Transverse colon (tissue), 4 donors: ENCODE measurements at regions not wholly inside any gene's neighbourhood (a gene's known extent, or its start where the extent isn't known, plus 50 kb on each side); places are given as distances from the start of the nearest gene placed in this dataset.

Experiments used
- DNase-seq: peaks from one replicate; pipeline ENCODE4 v3.0.0-alpha.2; 2019
- H3K27ac ChIP-seq, 4 donors: fragments of 200-600 bp; sonication (generic); 2 replicates each; pipeline ENCODE4 v1.5.1; 2016 to 2018; ENCODE audit warnings: inconsistent platforms in 4 of 4
- H3K27me3 ChIP-seq: fragments of 200-600 bp; sonication (generic); 2 replicates; pipeline ENCODE4 v1.5.1; 2017; ENCODE audit warnings: inconsistent platforms
- H3K36me3 ChIP-seq, 4 donors: fragments of 200-600 bp; sonication (generic); 2 replicates each; pipeline ENCODE4 v1.5.1; 2017 to 2019; ENCODE audit warnings: inconsistent platforms in 4 of 4
- H3K4me1 ChIP-seq, 4 donors: fragments of 200-600 bp; sonication (generic); 2 replicates each; pipeline ENCODE4 v1.5.1; 2017 to 2020; ENCODE audit warnings: inconsistent platforms in 4 of 4
- H3K4me3 ChIP-seq, 4 donors: fragments of 200-600 bp; sonication (generic); 1 replicate in 1 of 4; 2 replicates in 3 of 4; pipeline versions ENCODE4 v1.5.1 to v1.6.1; 2017 to 2019; ENCODE audit warnings: inconsistent platforms in 4 of 4
- H3K9me3 ChIP-seq, 2 donors: fragments of 200-600 bp; sonication (generic); 2 replicates each; pipeline ENCODE4 v1.5.1; 2017 to 2019; ENCODE audit warnings: inconsistent platforms in 2 of 2
- CTCF ChIP-seq, 5 experiments: fragments of 200-600 bp in 3 of 5; fragments of 450-650 bp in 2 of 5; sonication (generic) in 3 of 5; IDR thresholded peaks; 1 replicate in 2 of 5; 2 replicates in 3 of 5; pipeline ENCODE4 v1.5.1; 2016 to 2017; ENCODE audit warnings: antibody characterized with exemption in 5 of 5, inconsistent platforms in 3 of 5, mild to moderate bottlenecking in 2 of 5, moderate library complexity in 1 of 5
- EP300 ChIP-seq: sonication (generic); formaldehyde crosslinking; IDR thresholded peaks from one replicate; pipeline ENCODE4 v1.6.1; 2017; ENCODE audit warnings: antibody characterized with exemption, low read depth
- POLR2A ChIP-seq: fragments of 450-650 bp; IDR thresholded peaks from one replicate; pipeline ENCODE4 v1.6.1; 2016; ENCODE audit warnings: antibody characterized with exemption, mild to moderate bottlenecking, moderate library complexity
- POLR2AphosphoS5 ChIP-seq, 3 donors: sonication (generic); formaldehyde crosslinking; IDR thresholded peaks; one replicate each; pipeline ENCODE4 v1.6.1; 2016; ENCODE audit warnings: antibody characterized with exemption in 3 of 3
- WGBS, 2 donors: methylation state at CpG; one replicate each; pipeline ENCODE4 v1.1.5; 2018; ENCODE audit warnings: low coverage in 1 of 2; 5-methylcytosine and 5-hydroxymethylcytosine counted together
- in situ Hi-C, 4 donors: fragments of 200-750 bp; cut with MboI; loops; one replicate each; pipeline versions ENCODE4 v1.15.0 to v1.15.1; 2017; ENCODE audit warnings: low sequenced_read_pairs in 3 of 4, low pct_ligation_motif_present in 1 of 4, low pct_unique_long_range_greater_than_20kb in 1 of 4
- intact Hi-C: fragments of 100-400 bp; cut with DNase I; formaldehyde crosslinking; loops from one replicate; pipeline ENCODE4 v1.15.1; 2023; ENCODE audit warnings: low total_unique reads

- intact Hi-C loops (no loop called here), in situ Hi-C loops (no loop called here)
- WGBS, 2 donors: 68 to 76% methylated on average over 2 of the region's 2 CpGs
- TF ChIP-seq POLR2A (no peak), EP300 (no peak), POLR2AphosphoS5 (IDR thresholded peaks at IDR 0.05) (no peak), CTCF (IDR thresholded peaks at IDR 0.05) (no peak)
- no peaks in the 10 kb centered on the region for H3K27me3 ChIP-seq
- H3K4me3 ChIP-seq: no peak overlapping the region
- no peak for DNase-seq
- no peak overlapping the region for H3K27ac ChIP-seq
- no peaks in the 10 kb centered on the region for H3K36me3 ChIP-seq
- H3K4me1 ChIP-seq: peaks cover 4 to 34% (median 17%) of the 10 kb centered on the region in 4 donors
- H3K9me3 ChIP-seq: no peaks in the 10 kb centered on the region
These were observed 269.8 kb upstream of the DMRT1 start for GRCh38 chr9:571741-572140.

GRCh38 chr9:573691-574410, 267.6 kb upstream of the DMRT1 start:
- H3K27ac ChIP-seq: no peak overlapping the region
- in situ Hi-C loops (no loop called here), intact Hi-C loops (no loop called here)
- no peaks in the 10 kb centered on the region for H3K36me3 ChIP-seq
- H3K4me3 ChIP-seq: no peak overlapping the region
- no peak for TF ChIP-seq EP300
- no peak for TF ChIP-seq CTCF (IDR thresholded peaks at IDR 0.05)
- no peak for TF ChIP-seq POLR2A
- TF ChIP-seq POLR2AphosphoS5 (IDR thresholded peaks at IDR 0.05): no peak
- H3K27me3 ChIP-seq: no peaks in the 10 kb centered on the region
- H3K9me3 ChIP-seq: no peaks in the 10 kb centered on the region
- 83 to 86% methylated on average over 5 to 10 of the region's 10 CpGs for WGBS, 2 donors
- peaks cover 4 to 19% (median 10%) of the 10 kb centered on the region in 4 donors for H3K4me1 ChIP-seq
- DNase-seq: no peak

- no peaks in the 10 kb centered on the region for H3K9me3 ChIP-seq
- DNase-seq: no peak
- TF ChIP-seq CTCF (IDR thresholded peaks at IDR 0.05) (no peak), POLR2AphosphoS5 (IDR thresholded peaks at IDR 0.05) (no peak), POLR2A (no peak), EP300 (no peak)
- no peaks in the 10 kb centered on the region for H3K36me3 ChIP-seq
- WGBS, 2 donors: 100% methylated on average over 1 of the region's 1 CpG
- no peak overlapping the region for H3K4me3 ChIP-seq
- intact Hi-C loops (no loop called here), in situ Hi-C loops (no loop called here)
- no peaks in the 10 kb centered on the region for H3K27me3 ChIP-seq
- H3K27ac ChIP-seq: no peak overlapping the region
- peaks cover 4 to 15% (median 10%) of the 10 kb centered on the region in 4 donors for H3K4me1 ChIP-seq
These were observed 266.4 kb upstream of the DMRT1 start for GRCh38 chr9:575139-575538.

GRCh38 chr9:580652-581342, 260.7 kb upstream of the DMRT1 start:
- intact Hi-C loops (no loop called here), in situ Hi-C loops (no loop called here)
- no peak for DNase-seq
- no peak overlapping the region for H3K4me3 ChIP-seq
- TF ChIP-seq POLR2AphosphoS5 (IDR thresholded peaks at IDR 0.05) (no peak), EP300 (no peak), CTCF (IDR thresholded peaks at IDR 0.05) (no peak), POLR2A (no peak)
- H3K9me3 ChIP-seq: no peaks in the 10 kb centered on the region
- no peak overlapping the region for H3K27ac ChIP-seq
- no peaks in the 10 kb centered on the region for H3K27me3 ChIP-seq
- no peaks in the 10 kb centered on the region for H3K36me3 ChIP-seq
- 95% methylated on average over 39 of the region's 39 CpGs; no CpG with 5 or more reads in 1 of the 2 donors for WGBS, 2 donors
- H3K4me1 ChIP-seq: no peaks in the 10 kb centered on the region
